ENCODE measurements at regions not wholly inside any gene's neighbourhood (a gene's known extent, or its start where the extent isn't known, plus 50 kb on each side); places are given as distances from the start of the nearest gene placed in this dataset.

GRCh38 chr12:124622331-124622730 is 54.9 kb upstream of the NCOR2 start:
- Histone ChIP-seq H3K4me1 (ENCODE audit: insufficient read depth) (peaks cover 23% of the 10 kb centered on the region), H3K4me2 (no peak overlapping the region), H2AFZ (no peak overlapping the region), H3K36me3 (replicated peaks; ENCODE audit: insufficient read depth, low read depth) (no peaks in the 10 kb centered on the region), H3K27ac (no peak overlapping the region), H3K79me2 (no peaks in the 10 kb centered on the region), H3K27me3 (no peaks in the 10 kb centered on the region), H3K9me2 (replicated peaks; ENCODE audit: insufficient read depth) (no peaks in the 10 kb centered on the region), H3K4me3 (no peak overlapping the region), H4K20me1 (ENCODE audit: insufficient read depth, poor library complexity, severe bottlenecking) (no peaks in the 10 kb centered on the region), H3K9me3 (ENCODE audit: low read depth) (no peaks in the 10 kb centered on the region)
- DNase-seq (ENCODE audit: low spot score): no peak
- no peak for TF ChIP-seq CTCF (IDR thresholded peaks at IDR 0.05; ENCODE audit: poor library complexity)
- no peak for TF ChIP-seq EZH2phosphoT487 (IDR thresholded peaks at IDR 0.05; ENCODE audit: low read depth, severe bottlenecking, unreplicated experiment)
- TF ChIP-seq EZH2 (IDR thresholded peaks at IDR 0.05; ENCODE audit: borderline replicate concordance): no peak
- 90% methylated on average over 7 of the region's 7 CpGs for WGBS (ENCODE audit: low lambda C conversion rate, missing lambda C conversion rate)

GRCh38 chr12:124621296-124621660 is 53.9 kb upstream of the NCOR2 start:
- Histone ChIP-seq H3K36me3 (replicated peaks; ENCODE audit: insufficient read depth, low read depth) (no peaks in the 10 kb centered on the region), H3K4me1 (ENCODE audit: insufficient read depth) (peaks cover 12% of the 10 kb centered on the region), H4K20me1 (ENCODE audit: insufficient read depth, poor library complexity, severe bottlenecking) (no peaks in the 10 kb centered on the region), H3K27ac (no peak overlapping the region), H3K9me3 (ENCODE audit: low read depth) (no peaks in the 10 kb centered on the region), H3K79me2 (no peaks in the 10 kb centered on the region), H3K4me2 (no peak overlapping the region), H3K27me3 (no peaks in the 10 kb centered on the region), H3K9me2 (replicated peaks; ENCODE audit: insufficient read depth) (no peaks in the 10 kb centered on the region), H3K4me3 (no peak overlapping the region), H2AFZ (no peak overlapping the region)
- TF ChIP-seq CTCF (IDR thresholded peaks at IDR 0.05; ENCODE audit: poor library complexity): no peak
- TF ChIP-seq EZH2 (IDR thresholded peaks at IDR 0.05; ENCODE audit: borderline replicate concordance): no peak
- no peak for TF ChIP-seq EZH2phosphoT487 (IDR thresholded peaks at IDR 0.05; ENCODE audit: low read depth, severe bottlenecking, unreplicated experiment)
- 74% methylated on average over 11 of the region's 11 CpGs for WGBS (ENCODE audit: low lambda C conversion rate, missing lambda C conversion rate)
- DNase-seq (ENCODE audit: low spot score): peak; percentile 41

DNA sequence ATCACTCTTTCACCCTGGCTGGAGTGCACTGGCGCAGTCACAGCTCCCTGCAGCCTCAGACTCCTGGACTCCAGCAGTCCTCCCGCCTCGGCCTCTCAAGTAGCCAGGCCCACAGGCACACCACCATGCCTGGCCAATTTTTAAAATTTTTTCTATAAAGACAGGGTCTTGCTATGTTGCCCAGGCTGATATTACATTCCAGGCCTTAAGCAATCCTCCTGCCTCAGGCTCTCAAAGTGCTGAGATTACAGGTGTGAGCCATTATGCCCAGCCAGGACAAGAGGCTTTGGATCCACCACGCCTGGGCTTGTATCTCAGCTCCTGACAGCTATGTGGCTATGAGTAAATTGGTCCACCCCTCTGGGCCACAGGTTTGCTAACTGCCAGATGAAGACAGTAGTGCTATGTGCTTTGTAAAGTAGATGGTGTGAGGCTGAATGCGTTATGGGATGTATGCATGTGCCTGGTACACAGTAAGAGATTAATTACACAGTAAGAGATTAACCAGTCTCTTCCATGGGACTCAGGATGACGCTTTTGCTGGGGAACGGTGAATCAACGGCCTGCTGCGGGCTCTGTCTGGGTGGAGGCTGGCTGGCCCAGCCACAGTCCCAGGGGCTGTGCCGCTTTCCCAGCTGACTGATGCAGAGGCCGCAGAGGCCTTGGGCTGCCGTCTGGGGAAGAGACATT is 53.3 kb upstream of the NCOR2 start:
- no peak for TF ChIP-seq EZH2phosphoT487 (IDR thresholded peaks at IDR 0.05; ENCODE audit: low read depth, severe bottlenecking, unreplicated experiment)
- no peak for TF ChIP-seq CTCF (IDR thresholded peaks at IDR 0.05; ENCODE audit: poor library complexity)
- no peak overlapping the region for H3K4me2 ChIP-seq

More for the DNA sequence above, 53.3 kb upstream of the NCOR2 start:
- WGBS (ENCODE audit: low lambda C conversion rate, missing lambda C conversion rate): 84% methylated on average over 12 of the region's 12 CpGs
- no peak overlapping the region for H3K4me3 ChIP-seq
- H3K27me3 ChIP-seq: no peaks in the 10 kb centered on the region
- no peaks in the 10 kb centered on the region for H3K9me2 ChIP-seq (replicated peaks; ENCODE audit: insufficient read depth)
- no peaks in the 10 kb centered on the region for H4K20me1 ChIP-seq (ENCODE audit: insufficient read depth, poor library complexity, severe bottlenecking)
- peaks cover 7% of the 10 kb centered on the region for H3K4me1 ChIP-seq (ENCODE audit: insufficient read depth)
- no peaks in the 10 kb centered on the region for H3K79me2 ChIP-seq
- DNase-seq (ENCODE audit: low spot score): no peak
- no peaks in the 10 kb centered on the region for H3K36me3 ChIP-seq (replicated peaks; ENCODE audit: insufficient read depth, low read depth)
- no peaks in the 10 kb centered on the region for H3K9me3 ChIP-seq (ENCODE audit: low read depth)
- H2AFZ ChIP-seq: no peak overlapping the region
- H3K27ac ChIP-seq: no peak overlapping the region

All from hepatocyte (in vitro differentiated cells).